Brain microvascular endothelial cell (primary cell): ENCODE measurements at regions not wholly inside any gene's neighbourhood (a gene's known extent, or its start where the extent isn't known, plus 50 kb on each side); places are given as distances from the start of the nearest gene placed in this dataset.
"Not testable (repeated sequence)": the region's sequence is repeated elsewhere in the genome, so short reads cannot be mapped to it uniquely, and the experiment has no call there.

Source experiments
- DNase-seq: peaks from one replicate; pipeline ENCODE4 v3.0.0-alpha.2; 2020
- H3K27ac ChIP-seq: fragments of 250-450 bp; sonication (Bioruptor Pico); 2 replicates; pipeline ENCODE4 v1.5.1; 2020; ENCODE audit warnings: mild to moderate bottlenecking, moderate library complexity
- H3K27me3 ChIP-seq: fragments of 250-450 bp; sonication (Bioruptor Pico); replicated peaks from 2 replicates; pipeline ENCODE4 v1.5.1; 2020; ENCODE audit warnings: mild to moderate bottlenecking
- H3K36me3 ChIP-seq: fragments of 250-450 bp; sonication (Bioruptor Pico); replicated peaks from 2 replicates; pipeline ENCODE4 v1.5.1; 2020; ENCODE audit warnings: mild to moderate bottlenecking
- H3K4me3 ChIP-seq: 2 replicates; pipeline ENCODE4 v1.5.1; 2011; ENCODE audit warnings: low read depth, mild to moderate bottlenecking, control low read depth, low read length, moderate library complexity
- CTCF ChIP-seq: IDR thresholded peaks from 2 replicates; pipeline ENCODE4 v1.5.1; 2011; ENCODE audit warnings: low read depth, mild to moderate bottlenecking, moderate library complexity, low read length, control low read depth, inconsistent platforms; ENCODE audit errors: missing control alignments
- in situ Hi-C: cut with HindIII; loops from 2 replicates; pipeline ENCODE4 v1.10.0; 2017; ENCODE audit warnings: low sequenced_read_pairs, low pct_ligation_motif_present

- no peak for TF ChIP-seq CTCF
- H3K27ac ChIP-seq = no peak overlapping the region
- no peaks in the 10 kb centered on the region for H3K36me3 ChIP-seq
- no peak for DNase-seq
- no peaks in the 10 kb centered on the region for H3K27me3 ChIP-seq
- in situ Hi-C loops = no loop called here
- H3K4me3 ChIP-seq = no peak overlapping the region
These were observed 167.3 kb upstream of the C1GALT1 start for GRCh38 chr7:7014827-7015595.

GRCh38 chr7:7017707-7018280 lies 164.6 kb upstream of the C1GALT1 start:
- in situ Hi-C loops = no loop called here
- TF ChIP-seq CTCF = no peak
- H3K4me3 ChIP-seq = no peak overlapping the region
- H3K27ac ChIP-seq = no peak overlapping the region
- no peak for DNase-seq
- H3K36me3 ChIP-seq = no peaks in the 10 kb centered on the region
- no peaks in the 10 kb centered on the region for H3K27me3 ChIP-seq

GRCh38 chr7:7018290-7018689 lies 164.1 kb upstream of the C1GALT1 start:
- no peak for TF ChIP-seq CTCF
- in situ Hi-C loops = no loop called here
- DNase-seq = no peak
- Histone ChIP-seq H3K27ac (no peak overlapping the region), H3K27me3 (no peaks in the 10 kb centered on the region), H3K36me3 (no peaks in the 10 kb centered on the region), H3K4me3 (no peak overlapping the region)

GRCh38 chr7:7032221-7032620 lies 150.1 kb upstream of the C1GALT1 start:
- Histone ChIP-seq H3K36me3 (no peaks in the 10 kb centered on the region), H3K27ac (no peak overlapping the region), H3K27me3 (no peaks in the 10 kb centered on the region), H3K4me3 (no peak overlapping the region)
- in situ Hi-C loops = no loop called here
- TF ChIP-seq CTCF = no peak
- DNase-seq = no peak

GRCh38 chr7:7035851-7036250 lies 146.5 kb upstream of the C1GALT1 start:
- no peaks in the 10 kb centered on the region for H3K36me3 ChIP-seq
- no peak overlapping the region for H3K27ac ChIP-seq
- no peak for TF ChIP-seq CTCF
- no peak for DNase-seq
- H3K4me3 ChIP-seq = no peak overlapping the region
- no peaks in the 10 kb centered on the region for H3K27me3 ChIP-seq
- in situ Hi-C loops = no loop called here

GRCh38 chr7:7042286-7042893 lies 140.0 kb upstream of the C1GALT1 start:
- in situ Hi-C loops, H3K27me3 ChIP-seq, H3K4me3 ChIP-seq, DNase-seq, H3K27ac ChIP-seq, H3K36me3 ChIP-seq: not testable (repeated sequence)
